GM23248 (cell line): ENCODE measurements at regions not wholly inside any gene's neighbourhood (a gene's known extent, or its start where the extent isn't known, plus 50 kb on each side); places are given as distances from the start of the nearest gene placed in this dataset.

ENCODE experiments used
- DNase-seq: peaks from one replicate; pipeline ENCODE4 v3.0.0-alpha.2; 2015
- H2AFZ ChIP-seq: fragments of 200-600 bp; sonication (generic); 2 replicates; pipeline ENCODE4 v1.6.1; 2016; ENCODE audit warnings: antibody characterized with exemption
- H3F3A ChIP-seq: fragments of 200-600 bp; sonication (generic); 2 replicates; pipeline ENCODE4 v1.6.1; 2016; ENCODE audit warnings: mild to moderate bottlenecking, antibody characterized with exemption, mixed run types; ENCODE audit not compliant: insufficient read depth
- H3K27ac ChIP-seq: fragments of 200-600 bp; sonication (generic); 2 replicates; pipeline ENCODE4 v1.5.1; 2016; ENCODE audit warnings: mild to moderate bottlenecking
- H3K27me3 ChIP-seq: fragments of 200-600 bp; sonication (generic); replicated peaks from 2 replicates; pipeline ENCODE4 v1.6.1; 2016; ENCODE audit warnings: mild to moderate bottlenecking; ENCODE audit not compliant: insufficient read depth
- H3K36me3 ChIP-seq: fragments of 200-600 bp; sonication (generic); 2 replicates; pipeline ENCODE4 v1.6.1; 2016; ENCODE audit warnings: low read depth, mild to moderate bottlenecking
- H3K4me1 ChIP-seq: fragments of 200-600 bp; sonication (generic); 2 replicates; pipeline ENCODE4 v1.6.1; 2016; ENCODE audit warnings: mild to moderate bottlenecking; ENCODE audit not compliant: insufficient read depth
- H3K4me2 ChIP-seq: fragments of 200-600 bp; sonication (generic); one replicate; pipeline ENCODE4 v1.6.1; 2016; ENCODE audit warnings: mild to moderate bottlenecking; ENCODE audit not compliant: unreplicated experiment
- H3K4me3 ChIP-seq: fragments of 200-600 bp; sonication (generic); 2 replicates; pipeline ENCODE4 v1.5.1; 2016; ENCODE audit warnings: mild to moderate bottlenecking
- H3K79me2 ChIP-seq: fragments of 200-600 bp; sonication (generic); 2 replicates; pipeline ENCODE4 v1.6.1; 2016; ENCODE audit warnings: mild to moderate bottlenecking; ENCODE audit not compliant: insufficient read depth
- H3K9ac ChIP-seq: fragments of 200-600 bp; sonication (generic); 2 replicates; pipeline ENCODE4 v1.6.1; 2016; ENCODE audit warnings: mild to moderate bottlenecking
- H3K9me2 ChIP-seq: fragments of 200-600 bp; sonication (generic); 2 replicates; pipeline ENCODE4 v1.6.1; 2016; ENCODE audit warnings: mixed run types, mild to moderate bottlenecking, moderate library complexity; ENCODE audit not compliant: insufficient read depth
- H3K9me3 ChIP-seq: fragments of 200-600 bp; sonication (generic); one replicate; pipeline ENCODE4 v1.6.1; 2017; ENCODE audit warnings: low read depth
- H4K20me1 ChIP-seq: fragments of 200-600 bp; sonication (generic); 2 replicates; pipeline ENCODE4 v1.6.0; 2016; ENCODE audit not compliant: insufficient read depth
- EZH2 ChIP-seq: fragments of 200-600 bp; sonication (generic); IDR thresholded peaks from 2 replicates; pipeline ENCODE4 v1.6.1; 2018; ENCODE audit warnings: antibody characterized with exemption, mild to moderate bottlenecking; ENCODE audit not compliant: insufficient read depth, poor library complexity, severe bottlenecking
- EZH2phosphoT487 ChIP-seq: fragments of 200-600 bp; sonication (generic); IDR thresholded peaks from 2 replicates; pipeline ENCODE4 v1.6.1; 2018; ENCODE audit warnings: antibody characterized with exemption, moderate library complexity, mild to moderate bottlenecking, low read depth; ENCODE audit not compliant: insufficient read depth
- WGBS, 2 experiments: methylation state at CpG; one replicate each; pipeline ENCODE4 v1.1.6; 2015 to 2017; ENCODE audit warnings: low lambda C conversion rate in 2 of 2, low coverage in 1 of 2; ENCODE audit errors: missing lambda C conversion rate in 2 of 2; 5-methylcytosine and 5-hydroxymethylcytosine counted together
- in situ Hi-C: fragments of 300-500 bp; cut with MboI; formaldehyde crosslinking; loops from 2 replicates; pipeline ENCODE4 v1.15.0; 2020

DNA sequence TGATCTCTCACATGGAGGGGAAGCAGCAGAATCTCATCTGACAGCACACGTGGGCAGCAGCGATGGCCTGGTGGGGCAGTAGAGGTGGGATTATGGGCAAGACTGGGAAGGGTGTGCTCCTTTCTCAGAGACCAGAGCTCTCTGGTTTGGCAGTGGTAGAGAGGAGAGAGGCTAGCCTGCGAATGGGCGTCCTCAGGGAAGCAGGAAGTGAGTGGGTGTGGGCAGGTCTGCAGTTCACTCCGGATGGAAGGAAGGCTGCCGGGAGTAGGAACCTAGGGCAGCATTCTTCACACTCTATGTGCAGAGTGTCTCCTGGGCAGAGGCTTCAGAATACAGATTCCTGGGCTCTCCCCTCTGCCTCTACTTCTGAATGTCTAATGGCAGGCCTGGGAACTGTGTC lies 162.8 kb upstream of the BMPER start:
- no peak overlapping the region for H3K9ac ChIP-seq
- no peak overlapping the region for H3K4me2 ChIP-seq
- no peaks in the 10 kb centered on the region for H4K20me1 ChIP-seq
- H3F3A ChIP-seq = peaks cover 8% of the 10 kb centered on the region; the same call in 1 of the 2 replicates
- no peak overlapping the region for H3K4me3 ChIP-seq
- in situ Hi-C loops = no loop called here
- TF ChIP-seq EZH2 (no peak), EZH2phosphoT487 (no peak)
- H2AFZ ChIP-seq = no peak overlapping the region
- peaks cover 16% of the 10 kb centered on the region for H3K4me1 ChIP-seq
- H3K27ac ChIP-seq = no peak overlapping the region
- H3K79me2 ChIP-seq = no peaks in the 10 kb centered on the region
- no peak for DNase-seq
- no peaks in the 10 kb centered on the region for H3K36me3 ChIP-seq
- no peaks in the 10 kb centered on the region for H3K9me2 ChIP-seq
- 98 to 99% methylated on average over 5 to 6 of the region's 6 CpGs for WGBS, 2 experiments
- H3K9me3 ChIP-seq = no peaks in the 10 kb centered on the region
- H3K27me3 ChIP-seq = no peaks in the 10 kb centered on the region

DNA sequence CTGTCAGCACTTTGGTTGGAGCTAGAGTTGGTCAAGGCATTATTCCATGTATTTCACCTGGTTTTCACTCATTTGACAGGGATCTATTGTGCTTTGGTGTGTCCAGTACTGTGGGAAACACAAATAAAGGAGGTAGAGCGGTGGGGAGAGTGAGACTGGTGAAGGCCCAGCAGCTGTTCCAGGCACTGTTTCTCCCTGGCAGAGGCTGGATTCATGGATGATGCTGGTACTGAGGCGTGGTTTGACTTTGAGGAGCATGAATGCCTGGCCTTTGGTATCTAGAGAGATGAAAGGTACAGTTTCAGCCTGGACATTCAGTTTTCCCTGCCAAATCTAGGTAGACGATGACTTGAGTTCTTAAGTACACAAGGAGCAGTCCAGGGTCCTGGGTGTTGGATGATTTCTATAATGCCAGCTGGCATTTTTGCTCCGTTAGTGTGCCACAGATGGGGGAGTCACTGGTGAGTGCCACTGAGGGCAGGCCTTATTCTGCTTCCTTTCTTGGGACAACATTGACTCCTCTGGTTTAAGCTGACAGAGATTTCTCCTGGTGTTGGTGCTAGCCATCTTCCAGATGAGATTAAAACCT lies 162.2 kb upstream of the BMPER start:
- DNase-seq = peak; percentile 9

DNA sequence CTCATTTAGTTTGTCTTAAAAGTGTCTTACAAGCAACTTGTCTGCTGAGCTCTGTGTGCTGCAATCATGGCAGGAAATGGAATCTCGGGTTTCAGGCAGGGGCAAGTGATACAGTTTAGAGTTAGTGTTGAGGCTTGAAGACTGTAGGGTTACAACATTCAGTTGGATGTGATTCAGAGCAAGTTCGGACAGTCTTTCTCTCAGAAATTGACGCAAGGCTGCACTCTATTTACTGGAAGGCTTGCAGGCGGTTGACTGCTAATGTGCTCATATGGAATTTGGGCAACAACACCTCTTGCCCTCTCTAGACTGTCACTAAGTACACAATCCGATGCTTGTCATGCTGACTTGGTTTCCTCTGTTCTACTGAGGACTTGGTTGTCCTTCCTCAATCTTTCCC lies 161.7 kb upstream of the BMPER start:
- Histone ChIP-seq H3K4me1 (peaks cover 16% of the 10 kb centered on the region), H2AFZ (0 out of 2 replicates have a peak overlapping the region, but pooled peaks have one; percentile 23), H3K79me2 (no peaks in the 10 kb centered on the region), H3K4me3 (no peak overlapping the region), H3K27me3 (no peaks in the 10 kb centered on the region), H3K9ac (no peak overlapping the region), H3K36me3 (no peaks in the 10 kb centered on the region), H3K9me2 (no peaks in the 10 kb centered on the region), H3K27ac (peak overlapping the region; percentile 34), H4K20me1 (no peaks in the 10 kb centered on the region), H3F3A (peaks cover 8% of the 10 kb centered on the region; the same call in 1 of the 2 replicates), H3K9me3 (no peaks in the 10 kb centered on the region), H3K4me2 (no peak overlapping the region)
- in situ Hi-C loops = no loop called here
- WGBS, 2 experiments = 69 to 75% methylated on average over 5 of the region's 5 CpGs
- TF ChIP-seq EZH2 (no peak), EZH2phosphoT487 (no peak)
- DNase-seq = peak; percentile 72

More for the DNA sequence above, 162.2 kb upstream of the BMPER start:
- no peak overlapping the region for H3K9ac ChIP-seq
- H3K4me2 ChIP-seq = no peak overlapping the region
- in situ Hi-C loops = no loop called here
- TF ChIP-seq EZH2 (no peak), EZH2phosphoT487 (no peak)
- no peaks in the 10 kb centered on the region for H3K36me3 ChIP-seq
- peak overlapping the region; percentile 34; the same call in 1 of the 2 replicates for H3K27ac ChIP-seq
- H3K79me2 ChIP-seq = no peaks in the 10 kb centered on the region
- H3F3A ChIP-seq = peaks cover 8% of the 10 kb centered on the region; the same call in 1 of the 2 replicates
- H3K4me3 ChIP-seq = no peak overlapping the region
- H4K20me1 ChIP-seq = no peaks in the 10 kb centered on the region
- 0 out of 2 replicates have a peak overlapping the region, but pooled peaks have one; percentile 23 for H2AFZ ChIP-seq
- WGBS, 2 experiments = 83 to 87% methylated on average over 4 of the region's 4 CpGs
- H3K9me3 ChIP-seq = no peaks in the 10 kb centered on the region
- no peaks in the 10 kb centered on the region for H3K27me3 ChIP-seq
- no peaks in the 10 kb centered on the region for H3K9me2 ChIP-seq
- peaks cover 16% of the 10 kb centered on the region for H3K4me1 ChIP-seq

DNA sequence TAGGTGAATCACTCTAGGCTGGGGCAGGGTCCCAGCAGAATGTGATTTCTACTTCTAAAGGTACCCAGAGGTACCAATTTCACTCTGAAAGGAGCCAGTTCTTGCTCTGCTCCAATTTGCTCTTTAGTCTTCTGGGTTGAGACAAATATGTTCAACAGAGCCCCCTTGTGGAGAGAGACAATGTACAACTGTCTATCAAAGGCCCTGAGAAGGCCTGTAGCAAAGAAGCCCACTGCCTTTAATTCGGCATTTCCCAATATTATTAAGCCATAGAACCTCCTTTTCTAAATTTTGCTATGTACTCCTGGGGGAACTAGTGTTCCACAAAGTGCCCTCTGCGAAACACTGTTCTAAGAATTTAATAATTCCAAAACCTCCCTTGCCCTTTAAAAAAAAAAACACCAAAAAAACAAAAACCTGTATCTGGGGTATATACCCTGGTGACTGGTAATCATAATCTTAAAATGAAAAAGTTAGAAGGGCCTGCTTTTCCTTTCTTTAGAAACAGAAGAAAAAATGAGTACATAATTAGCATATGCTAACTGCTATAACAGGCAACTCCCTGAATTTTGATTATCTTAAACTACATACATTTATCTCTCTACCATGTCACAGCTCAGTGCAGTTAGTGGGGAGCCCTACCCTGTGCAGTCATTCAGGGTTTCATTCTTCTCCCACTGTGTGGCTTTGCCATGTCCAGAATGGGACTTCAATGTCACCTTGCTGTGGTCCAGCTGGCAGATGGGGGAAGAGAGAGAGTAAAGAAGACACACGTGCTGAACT lies 160.9 kb upstream of the BMPER start:
- Histone ChIP-seq H3K27ac (peak overlapping the region; percentile 23; the same call in 1 of the 2 replicates), H3K36me3 (no peaks in the 10 kb centered on the region), H3K9ac (no peak overlapping the region), H3K27me3 (no peaks in the 10 kb centered on the region), H3F3A (peaks cover 8% of the 10 kb centered on the region; the same call in 1 of the 2 replicates), H3K9me3 (no peaks in the 10 kb centered on the region), H3K4me1 (peaks cover 16% of the 10 kb centered on the region), H3K79me2 (no peaks in the 10 kb centered on the region), H4K20me1 (no peaks in the 10 kb centered on the region), H2AFZ (no peak overlapping the region), H3K4me2 (no peak overlapping the region), H3K9me2 (no peaks in the 10 kb centered on the region), H3K4me3 (no peak overlapping the region)
- peak; percentile 14 for DNase-seq
- WGBS, 2 experiments = 77 to 80% methylated on average over 3 of the region's 3 CpGs
- no peak for TF ChIP-seq EZH2
- no peak for TF ChIP-seq EZH2phosphoT487
- in situ Hi-C loops = no loop called here
